ENCODE measurements at regions not wholly inside any gene's neighbourhood (a gene's known extent, or its start where the extent isn't known, plus 50 kb on each side); places are given as distances from the start of the nearest gene placed in this dataset.

GRCh38 chr12:66043035-66043434 is 87.5 kb downstream of the LLPH start:
- H3K4me1 ChIP-seq (ENCODE audit: insufficient read depth, low read length), result no peaks in the 10 kb centered on the region
- H4K5ac ChIP-seq (ENCODE audit: insufficient read length, low read depth, low read length), result no peak overlapping the region
- H3K27ac ChIP-seq (ENCODE audit: insufficient read length, low read depth, low read length), result no peak overlapping the region
- H2BK5ac ChIP-seq (ENCODE audit: insufficient read length, low read length), result no peak overlapping the region
- H3K56ac ChIP-seq (ENCODE audit: insufficient read length, low read depth, low read length), result no peak overlapping the region
- no peak for TF ChIP-seq CTCF (conservative IDR thresholded peaks at IDR 0.05)
- H3K27ac Mint-ChIP-seq, result no peak overlapping the region
- no peak overlapping the region for H2BK12ac ChIP-seq (ENCODE audit: insufficient read length, low read depth, low read length)
- H3K79me1 ChIP-seq (ENCODE audit: insufficient read depth, low read depth, low read length, poor library complexity, severe bottlenecking), result no peaks in the 10 kb centered on the region
- no peak overlapping the region for H3K9ac ChIP-seq (ENCODE audit: extremely low read depth, insufficient read length, low read length)
- no peaks in the 10 kb centered on the region for H3K9me3 Mint-ChIP-seq
- peaks cover 5 to 6% of the 10 kb centered on the region in 2 experiments for H3K4me1 Mint-ChIP-seq
- H4K20me1 ChIP-seq (ENCODE audit: control insufficient read depth, insufficient read depth, insufficient read length), result no peaks in the 10 kb centered on the region
- H2BK20ac ChIP-seq (ENCODE audit: low read depth, low read length, poor library complexity, severe bottlenecking), result no peak overlapping the region
- no peak overlapping the region for H3T11ph ChIP-seq (ENCODE audit: low read length)
- no CpG with 5 or more reads among the region's 3 CpGs for WGBS (ENCODE audit: extremely low coverage, insufficient read length, low lambda C conversion rate)
- no peak overlapping the region for H3K14ac ChIP-seq (ENCODE audit: insufficient read depth, low read length)
- no peaks in the 10 kb centered on the region for H3K27me3 ChIP-seq (ENCODE audit: insufficient read depth, low read length)
- H3K23me2 ChIP-seq (ENCODE audit: insufficient read length, low read depth, low read length, poor library complexity, severe bottlenecking), result no peaks in the 10 kb centered on the region
- no peak overlapping the region for H3K4ac ChIP-seq (ENCODE audit: low read depth, low read length)
- no peak overlapping the region for H2AK5ac ChIP-seq (ENCODE audit: insufficient read length, low read length)
- no peak overlapping the region for H4K91ac ChIP-seq (ENCODE audit: insufficient read length, low read depth, low read length)
- H3K4me3 Mint-ChIP-seq, result no peak overlapping the region
- no peak overlapping the region for H4K8ac ChIP-seq (replicated peaks; ENCODE audit: insufficient read length, low read depth, low read length)
- no peak overlapping the region for H2BK120ac ChIP-seq (ENCODE audit: low read depth, low read length, poor library complexity, severe bottlenecking)
- no peaks in the 10 kb centered on the region for H3K36me3 Mint-ChIP-seq (ENCODE audit: insufficient read depth in 1 of 3, low read depth in 3 of 3)
- H2BK15ac ChIP-seq (ENCODE audit: low read depth, low read length), result no peak overlapping the region
- H3K27me3 Mint-ChIP-seq (ENCODE audit: low read depth), result no peaks in the 10 kb centered on the region
- H3K18ac ChIP-seq (ENCODE audit: insufficient read length, low read depth, low read length), result no peak overlapping the region
- no peak overlapping the region for H3K23ac ChIP-seq (ENCODE audit: insufficient read length, low read depth, low read length)
- H2AFZ ChIP-seq (ENCODE audit: low read length), result no peak overlapping the region
- no peak for DNase-seq
- no peaks in the 10 kb centered on the region for H3K79me2 ChIP-seq (ENCODE audit: insufficient read depth, low read length)
- H3K4me2 ChIP-seq (ENCODE audit: insufficient read depth, insufficient read length, low read length), result no peak overlapping the region
- no peaks in the 10 kb centered on the region for H3K9me3 ChIP-seq (ENCODE audit: control insufficient read depth, low read depth, low read length)

All from H9 (cell line).